Anterior cingulate cortex (tissue), 58 donors: ENCODE measurements at regions not wholly inside any gene's neighbourhood (a gene's known extent, or its start where the extent isn't known, plus 50 kb on each side); places are given as distances from the start of the nearest gene placed in this dataset.

Experiments used
- DNase-seq, 58 donors: peaks; one replicate each; lab custom pipeline; 2025; lab: John Stamatoyannopoulos, UW

GRCh38 chr3:72386327-72387000 lies 461.8 kb downstream of the SHQ1 start:
- no peak for DNase-seq

GRCh38 chr3:72385167-72385566 lies 463.1 kb downstream of the SHQ1 start:
- no peak for DNase-seq

- DNase-seq = no peak
Measured at GRCh38 chr3:72384602-72385001, 463.6 kb downstream of the SHQ1 start.

GRCh38 chr3:72383883-72384282 lies 464.4 kb downstream of the SHQ1 start:
- DNase-seq = no peak

- no peak for DNase-seq
Measured at GRCh38 chr3:72383230-72383629, 465.0 kb downstream of the SHQ1 start.

- no peak for DNase-seq
Measured at GRCh38 chr3:72382460-72382859, 465.8 kb downstream of the SHQ1 start.

DNA sequence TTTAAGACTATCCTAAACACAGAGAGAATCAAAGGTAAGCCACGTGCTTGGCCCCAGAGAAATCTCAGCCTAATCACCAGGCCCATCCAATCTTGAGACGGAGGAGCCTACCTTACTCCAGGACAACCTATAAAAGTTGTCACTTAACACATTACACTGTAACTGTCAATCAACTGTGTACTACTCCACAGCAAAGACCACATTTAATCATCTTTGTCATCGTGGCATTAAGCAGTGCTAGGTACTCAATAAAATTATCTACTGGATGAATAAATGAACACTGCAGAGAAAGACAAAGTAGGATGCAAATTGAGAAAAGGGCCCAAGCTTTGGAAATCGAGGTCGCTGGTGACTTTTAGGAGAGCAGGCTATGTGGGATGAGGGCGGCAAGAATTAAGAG lies 466.7 kb downstream of the SHQ1 start:
- no peak for DNase-seq

DNA sequence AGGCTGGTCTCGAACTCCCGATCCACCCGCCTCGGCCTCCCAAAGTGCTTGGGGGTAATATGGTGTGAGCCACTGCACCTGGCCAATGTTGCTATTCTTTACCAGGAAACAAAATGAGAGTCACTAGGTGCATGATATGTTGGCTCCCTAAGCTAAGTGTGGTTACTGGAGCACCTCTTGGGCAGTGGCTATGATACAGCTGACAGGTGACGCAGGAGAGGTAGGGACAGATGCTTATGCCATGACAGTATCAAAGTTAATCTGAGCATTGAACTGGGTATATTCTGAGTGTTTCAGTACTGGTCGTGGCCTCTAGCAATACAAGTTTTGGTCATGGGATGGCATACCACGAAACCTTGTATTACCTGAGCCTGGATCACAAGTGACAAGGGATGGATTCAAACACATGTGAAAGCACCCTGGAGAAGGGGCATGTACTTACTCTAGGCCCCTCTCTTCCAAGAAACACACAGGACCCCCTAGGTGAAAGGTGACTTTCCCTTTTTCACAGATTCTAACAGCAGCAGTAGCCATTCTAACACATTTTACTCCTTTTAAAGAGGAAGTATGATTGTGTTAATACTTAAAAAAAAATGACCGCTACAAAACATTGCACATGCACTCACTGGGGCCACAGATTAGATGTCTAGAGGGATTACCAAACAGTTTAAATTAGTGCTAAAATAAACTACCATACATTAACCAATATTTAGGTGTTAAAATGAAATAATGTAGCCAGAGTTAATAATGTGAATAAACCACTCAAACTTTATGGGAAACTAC lies 467.3 kb downstream of the SHQ1 start:
- DNase-seq = no peak

GRCh38 chr3:72380193-72380592 lies 468.1 kb downstream of the SHQ1 start:
- peak in 5 of 58 donors; percentile 16 to 54 (median 18) for DNase-seq

- DNase-seq = peak in 11 of 58 donors; percentile 18 to 85 (median 35)
Measured at GRCh38 chr3:72379500-72380187, 468.6 kb downstream of the SHQ1 start.

- DNase-seq = peak in 1 of 58 donors; percentile 9
Measured at GRCh38 chr3:72378287-72378686, 470.0 kb downstream of the SHQ1 start.

DNA sequence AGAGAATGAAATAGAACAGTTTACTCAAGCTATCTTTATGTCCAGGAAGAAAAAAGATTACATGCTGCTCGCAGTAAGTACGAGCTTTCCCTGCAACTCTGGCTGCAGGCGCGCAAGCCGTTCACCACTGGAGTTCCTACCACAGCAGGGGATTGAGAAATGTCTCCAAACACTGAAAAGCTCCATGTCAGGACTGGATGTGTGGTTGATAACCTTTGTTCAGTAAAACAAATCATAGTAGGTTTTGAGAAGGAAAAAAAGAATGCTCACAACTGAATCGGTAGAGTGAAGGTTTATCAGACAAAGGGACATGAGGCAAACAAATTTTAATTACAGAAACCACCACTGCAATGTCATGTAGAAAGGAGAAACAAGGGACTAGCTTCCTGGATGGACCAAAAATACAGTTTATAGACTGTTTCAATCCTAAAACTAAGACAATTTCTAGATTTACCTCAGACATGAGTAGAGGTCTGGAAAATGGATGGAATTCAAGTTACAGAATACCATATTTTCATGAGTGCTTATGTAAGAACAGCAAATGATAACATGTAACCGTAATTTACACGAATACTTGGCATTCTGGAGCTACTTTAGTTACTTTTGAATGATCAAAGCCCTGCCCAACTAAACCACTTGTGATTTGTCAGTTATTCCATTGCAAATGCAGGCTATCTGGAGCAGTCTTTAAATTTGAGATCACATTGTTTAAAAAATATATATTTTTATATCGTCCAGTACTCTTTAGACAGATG lies 471.1 kb downstream of the SHQ1 start:
- peak in 4 of 58 donors; percentile 4 to 23 (median 16) for DNase-seq

- DNase-seq = no peak
Measured at GRCh38 chr3:72375237-72376076, 472.8 kb downstream of the SHQ1 start.

DNA sequence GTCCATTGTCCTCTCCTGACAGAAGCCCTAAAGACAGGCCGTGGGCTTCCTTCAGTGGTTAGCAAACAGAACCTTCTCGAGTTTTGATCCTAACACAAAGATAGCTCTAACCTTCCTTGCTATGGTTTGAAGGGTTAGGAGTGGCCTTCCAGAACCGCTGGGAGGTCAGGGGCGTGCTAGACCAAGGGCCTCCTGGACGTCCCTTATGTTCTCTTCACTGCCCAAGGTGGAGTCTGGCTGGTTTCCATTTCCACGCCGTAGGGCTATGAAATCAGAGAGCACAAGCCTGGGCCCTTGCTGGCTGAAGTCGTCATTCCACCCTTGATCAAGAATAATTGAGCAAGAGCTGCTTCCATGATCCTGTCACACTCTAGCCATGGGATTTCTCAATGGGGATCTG lies 475.1 kb downstream of the SHQ1 start:
- no peak for DNase-seq

GRCh38 chr3:72372161-72372560 lies 476.1 kb downstream of the SHQ1 start:
- no peak for DNase-seq

DNA sequence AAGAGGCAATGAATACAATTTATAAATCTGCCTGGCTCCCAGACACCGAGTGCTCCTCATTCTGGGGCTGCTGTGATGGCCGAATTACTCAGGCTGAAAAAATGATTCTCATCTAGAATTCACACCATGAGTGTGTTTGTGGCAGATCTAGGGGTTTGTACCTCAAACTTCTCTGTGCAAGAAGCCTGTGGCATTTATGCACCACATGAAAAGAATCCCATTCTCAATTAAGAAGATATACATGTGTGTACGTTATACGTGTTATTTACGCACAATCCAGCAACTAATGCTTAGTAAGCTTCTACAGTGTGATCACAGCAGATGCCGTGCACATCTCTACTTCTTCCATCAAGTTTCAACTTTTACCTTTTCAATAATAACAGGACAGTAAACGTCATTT lies 476.8 kb downstream of the SHQ1 start:
- DNase-seq = no peak

- no peak for DNase-seq
Measured at GRCh38 chr3:72370947-72371346, 477.3 kb downstream of the SHQ1 start.

- no peak for DNase-seq
Measured at GRCh38 chr3:72369681-72370080, 478.6 kb downstream of the SHQ1 start.

DNA sequence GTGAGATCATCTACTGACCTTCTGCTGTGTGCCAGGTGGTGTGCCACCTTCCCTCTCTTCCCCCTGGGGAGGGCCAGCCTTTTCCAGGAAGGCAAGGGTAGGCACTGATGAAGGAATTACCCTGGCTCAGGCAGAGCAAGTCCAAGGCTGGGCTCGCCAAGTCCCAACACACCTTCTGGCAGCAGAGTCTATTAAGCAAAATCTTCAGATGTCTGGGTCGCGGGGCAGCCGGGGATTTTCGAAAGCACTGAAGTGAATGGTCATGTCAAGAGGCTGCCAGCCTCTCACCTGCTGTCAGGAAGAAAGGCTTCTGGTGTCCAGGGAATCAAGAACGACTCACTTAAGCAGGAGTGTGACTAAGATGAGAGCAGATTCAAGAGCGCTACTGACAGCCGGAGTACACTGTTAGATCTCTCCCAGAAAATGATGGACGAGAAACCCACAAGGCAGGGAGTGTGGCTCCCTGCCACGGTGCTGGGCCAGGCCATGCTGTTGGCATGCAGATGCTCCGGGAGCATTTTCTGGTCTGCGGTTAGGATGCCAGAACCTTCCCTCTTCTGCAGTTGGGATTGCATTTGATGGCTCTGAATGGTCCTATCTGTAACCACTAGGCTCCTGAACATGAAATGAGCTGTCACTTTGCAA lies 479.8 kb downstream of the SHQ1 start:
- DNase-seq = peak in 2 of 58 donors; percentile 19 to 26
